SK-N-SH treated with all-trans-retinoic acid at 6 μM for 48 hours (cell line): ENCODE measurements at regions not wholly inside any gene's neighbourhood (a gene's known extent, or its start where the extent isn't known, plus 50 kb on each side); places are given as distances from the start of the nearest gene placed in this dataset.

Source experiments
- ESRRG ChIP-seq: fragments of 250-450 bp; sonication (Bioruptor Pico); IDR thresholded peaks from 2 replicates; pipeline ENCODE4 v1.6.1; 2021; ENCODE audit warnings: mild to moderate bottlenecking
- TOX ChIP-seq: fragments of 250-450 bp; sonication (Bioruptor Pico); IDR thresholded peaks from 2 replicates; pipeline ENCODE4 v1.8.0; 2021; ENCODE audit warnings: mild to moderate bottlenecking, moderate library complexity, borderline replicate concordance
- ZFP30 ChIP-seq: fragments of 450-650 bp; formaldehyde crosslinking; IDR thresholded peaks from 2 replicates; pipeline ENCODE4 v1.5.0; 2022; ENCODE audit warnings: mild to moderate bottlenecking, moderate library complexity
- TF ChIP-seq, protein P1 (sequence below): fragments of 250-450 bp; sonication (Bioruptor Pico); IDR thresholded peaks from 2 replicates; pipeline ENCODE4 v1.8.0; 2020; ENCODE audit warnings: mild to moderate bottlenecking, moderate library complexity, borderline replicate concordance
- TF ChIP-seq, protein P2 (sequence below): fragments of 250-450 bp; sonication (Bioruptor Pico); IDR thresholded peaks from 2 replicates; pipeline ENCODE4 v1.5.0; 2020; ENCODE audit warnings: mild to moderate bottlenecking, moderate library complexity
- TF ChIP-seq, protein P3 (sequence below): fragments of 250-450 bp; sonication (Bioruptor Pico); IDR thresholded peaks from 2 replicates; pipeline ENCODE4 v1.5.1; 2020; ENCODE audit warnings: low read depth, mild to moderate bottlenecking, moderate library complexity

DNA sequence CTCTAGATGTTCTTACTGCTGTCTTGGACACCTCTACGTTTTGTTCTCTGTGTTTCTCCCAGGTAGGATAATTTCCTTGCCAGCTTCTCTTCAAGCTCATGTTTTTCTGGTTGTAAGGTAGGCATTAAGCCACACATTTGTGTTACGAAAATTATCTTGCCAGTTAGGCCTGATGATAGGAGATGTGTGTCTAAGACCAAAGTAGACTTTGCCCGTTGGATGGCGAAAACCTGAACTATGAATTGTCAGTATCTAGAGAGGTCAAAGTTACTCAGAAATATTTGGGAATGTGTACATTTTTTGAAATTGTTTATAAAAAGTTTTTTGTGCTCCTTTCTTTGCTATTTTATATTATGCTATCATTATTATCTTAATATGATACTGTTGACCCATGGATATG lies 72.8 kb downstream of the FHIP1A start:
- TF ChIP-seq, protein P1, sequence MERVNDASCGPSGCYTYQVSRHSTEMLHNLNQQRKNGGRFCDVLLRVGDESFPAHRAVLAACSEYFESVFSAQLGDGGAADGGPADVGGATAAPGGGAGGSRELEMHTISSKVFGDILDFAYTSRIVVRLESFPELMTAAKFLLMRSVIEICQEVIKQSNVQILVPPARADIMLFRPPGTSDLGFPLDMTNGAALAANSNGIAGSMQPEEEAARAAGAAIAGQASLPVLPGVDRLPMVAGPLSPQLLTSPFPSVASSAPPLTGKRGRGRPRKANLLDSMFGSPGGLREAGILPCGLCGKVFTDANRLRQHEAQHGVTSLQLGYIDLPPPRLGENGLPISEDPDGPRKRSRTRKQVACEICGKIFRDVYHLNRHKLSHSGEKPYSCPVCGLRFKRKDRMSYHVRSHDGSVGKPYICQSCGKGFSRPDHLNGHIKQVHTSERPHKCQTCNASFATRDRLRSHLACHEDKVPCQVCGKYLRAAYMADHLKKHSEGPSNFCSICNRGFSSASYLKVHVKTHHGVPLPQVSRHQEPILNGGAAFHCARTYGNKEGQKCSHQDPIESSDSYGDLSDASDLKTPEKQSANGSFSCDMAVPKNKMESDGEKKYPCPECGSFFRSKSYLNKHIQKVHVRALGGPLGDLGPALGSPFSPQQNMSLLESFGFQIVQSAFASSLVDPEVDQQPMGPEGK (CRISPR knock-in tag), result no peak
- TF ChIP-seq, protein P2, sequence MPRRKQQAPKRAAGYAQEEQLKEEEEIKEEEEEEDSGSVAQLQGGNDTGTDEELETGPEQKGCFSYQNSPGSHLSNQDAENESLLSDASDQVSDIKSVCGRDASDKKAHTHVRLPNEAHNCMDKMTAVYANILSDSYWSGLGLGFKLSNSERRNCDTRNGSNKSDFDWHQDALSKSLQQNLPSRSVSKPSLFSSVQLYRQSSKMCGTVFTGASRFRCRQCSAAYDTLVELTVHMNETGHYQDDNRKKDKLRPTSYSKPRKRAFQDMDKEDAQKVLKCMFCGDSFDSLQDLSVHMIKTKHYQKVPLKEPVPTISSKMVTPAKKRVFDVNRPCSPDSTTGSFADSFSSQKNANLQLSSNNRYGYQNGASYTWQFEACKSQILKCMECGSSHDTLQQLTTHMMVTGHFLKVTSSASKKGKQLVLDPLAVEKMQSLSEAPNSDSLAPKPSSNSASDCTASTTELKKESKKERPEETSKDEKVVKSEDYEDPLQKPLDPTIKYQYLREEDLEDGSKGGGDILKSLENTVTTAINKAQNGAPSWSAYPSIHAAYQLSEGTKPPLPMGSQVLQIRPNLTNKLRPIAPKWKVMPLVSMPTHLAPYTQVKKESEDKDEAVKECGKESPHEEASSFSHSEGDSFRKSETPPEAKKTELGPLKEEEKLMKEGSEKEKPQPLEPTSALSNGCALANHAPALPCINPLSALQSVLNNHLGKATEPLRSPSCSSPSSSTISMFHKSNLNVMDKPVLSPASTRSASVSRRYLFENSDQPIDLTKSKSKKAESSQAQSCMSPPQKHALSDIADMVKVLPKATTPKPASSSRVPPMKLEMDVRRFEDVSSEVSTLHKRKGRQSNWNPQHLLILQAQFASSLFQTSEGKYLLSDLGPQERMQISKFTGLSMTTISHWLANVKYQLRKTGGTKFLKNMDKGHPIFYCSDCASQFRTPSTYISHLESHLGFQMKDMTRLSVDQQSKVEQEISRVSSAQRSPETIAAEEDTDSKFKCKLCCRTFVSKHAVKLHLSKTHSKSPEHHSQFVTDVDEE (CRISPR knock-in tag), result no peak
- TF ChIP-seq TOX (CRISPR knock-in tag) (no peak), ESRRG (CRISPR knock-in tag) (no peak), ZFP30 (CRISPR knock-in tag) (no peak)
- TF ChIP-seq, protein P3, sequence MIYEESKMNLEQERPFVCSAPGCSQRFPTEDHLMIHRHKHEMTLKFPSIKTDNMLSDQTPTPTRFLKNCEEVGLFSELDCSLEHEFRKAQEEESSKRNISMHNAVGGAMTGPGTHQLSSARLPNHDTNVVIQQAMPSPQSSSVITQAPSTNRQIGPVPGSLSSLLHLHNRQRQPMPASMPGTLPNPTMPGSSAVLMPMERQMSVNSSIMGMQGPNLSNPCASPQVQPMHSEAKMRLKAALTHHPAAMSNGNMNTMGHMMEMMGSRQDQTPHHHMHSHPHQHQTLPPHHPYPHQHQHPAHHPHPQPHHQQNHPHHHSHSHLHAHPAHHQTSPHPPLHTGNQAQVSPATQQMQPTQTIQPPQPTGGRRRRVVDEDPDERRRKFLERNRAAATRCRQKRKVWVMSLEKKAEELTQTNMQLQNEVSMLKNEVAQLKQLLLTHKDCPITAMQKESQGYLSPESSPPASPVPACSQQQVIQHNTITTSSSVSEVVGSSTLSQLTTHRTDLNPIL (CRISPR knock-in tag), result no peak
